ENCODE measurements at regions not wholly inside any gene's neighbourhood (a gene's known extent, or its start where the extent isn't known, plus 50 kb on each side); places are given as distances from the start of the nearest gene placed in this dataset.

GRCh38 chr5:2993301-2993700 lies 241.8 kb upstream of the IRX2 start:
- Histone ChIP-seq H3K27me3 (replicated peaks; ENCODE audit: insufficient read depth) (no peaks in the 10 kb centered on the region), H3K27ac (no peak overlapping the region), H3K36me3 (no peaks in the 10 kb centered on the region), H3K4me3 (no peak overlapping the region), H3K4me1 (ENCODE audit: control insufficient read depth in 1 of 2, low read depth in 2 of 2) (no peaks in the 10 kb centered on the region), H3K9me3 (no peaks in the 10 kb centered on the region)
- TF ChIP-seq CTCF (IDR thresholded peaks at IDR 0.05), result no peak
- DNase-seq (ENCODE audit: low spot score) (no peak), ATAC-seq (ENCODE audit: insufficient number of reproducible peaks, low FRiP score, low read depth) (no peak)

GRCh38 chr5:2992806-2993205 lies 241.3 kb upstream of the IRX2 start:
- Histone ChIP-seq H3K9me3 (no peaks in the 10 kb centered on the region), H3K36me3 (no peaks in the 10 kb centered on the region), H3K4me3 (no peak overlapping the region), H3K27ac (no peak overlapping the region), H3K27me3 (replicated peaks; ENCODE audit: insufficient read depth) (no peaks in the 10 kb centered on the region), H3K4me1 (ENCODE audit: control insufficient read depth in 1 of 2, low read depth in 2 of 2) (no peaks in the 10 kb centered on the region)
- ATAC-seq (ENCODE audit: insufficient number of reproducible peaks, low FRiP score, low read depth) (no peak), DNase-seq (ENCODE audit: low spot score) (no peak)
- TF ChIP-seq CTCF (IDR thresholded peaks at IDR 0.05), result no peak

GRCh38 chr5:2991884-2992283 lies 240.4 kb upstream of the IRX2 start:
- no peak for ATAC-seq (ENCODE audit: insufficient number of reproducible peaks, low FRiP score, low read depth)
- no peak for DNase-seq (ENCODE audit: low spot score)
- Histone ChIP-seq H3K36me3 (no peaks in the 10 kb centered on the region), H3K4me1 (ENCODE audit: control insufficient read depth in 1 of 2, low read depth in 2 of 2) (no peaks in the 10 kb centered on the region), H3K27me3 (replicated peaks; ENCODE audit: insufficient read depth) (no peaks in the 10 kb centered on the region), H3K27ac (no peak overlapping the region), H3K9me3 (no peaks in the 10 kb centered on the region), H3K4me3 (no peak overlapping the region)
- no peak for TF ChIP-seq CTCF (IDR thresholded peaks at IDR 0.05)

- DNase-seq (ENCODE audit: low spot score) (no peak), ATAC-seq (ENCODE audit: insufficient number of reproducible peaks, low FRiP score, low read depth) (no peak)
- H3K9me3 ChIP-seq, result no peaks in the 10 kb centered on the region
- H3K36me3 ChIP-seq, result no peaks in the 10 kb centered on the region
- H3K27ac ChIP-seq, result no peak overlapping the region
- no peaks in the 10 kb centered on the region for H3K27me3 ChIP-seq (replicated peaks; ENCODE audit: insufficient read depth)
- no peaks in the 10 kb centered on the region for H3K4me1 ChIP-seq (ENCODE audit: control insufficient read depth in 1 of 2, low read depth in 2 of 2)
- TF ChIP-seq CTCF (IDR thresholded peaks at IDR 0.05), result no peak
- no peak overlapping the region for H3K4me3 ChIP-seq
Observed at GRCh38 chr5:2989517-2989916, 238.0 kb upstream of the IRX2 start.

- Histone ChIP-seq H3K27me3 (replicated peaks; ENCODE audit: insufficient read depth) (no peaks in the 10 kb centered on the region), H3K9me3 (no peaks in the 10 kb centered on the region), H3K4me3 (no peak overlapping the region), H3K4me1 (ENCODE audit: control insufficient read depth in 1 of 2, low read depth in 2 of 2) (no peaks in the 10 kb centered on the region), H3K27ac (no peak overlapping the region), H3K36me3 (no peaks in the 10 kb centered on the region)
- TF ChIP-seq CTCF (IDR thresholded peaks at IDR 0.05), result no peak
- ATAC-seq (ENCODE audit: insufficient number of reproducible peaks, low FRiP score, low read depth) (no peak), DNase-seq (ENCODE audit: low spot score) (no peak)
Observed at GRCh38 chr5:2986301-2986700, 234.8 kb upstream of the IRX2 start.
